ENCODE measurements at regions not wholly inside any gene's neighbourhood (a gene's known extent, or its start where the extent isn't known, plus 50 kb on each side); places are given as distances from the start of the nearest gene placed in this dataset.

GRCh38 chr12:124465473-124465872, 101.9 kb downstream of the NCOR2 start:
- no peak overlapping the region for H3T11ph ChIP-seq (ENCODE audit: low read length)
- H4K20me1 ChIP-seq (ENCODE audit: control insufficient read depth, insufficient read depth, insufficient read length): peaks cover 2% of the 10 kb centered on the region
- Mint-ChIP-seq H3K4me1 (peaks cover 15 to 25% of the 10 kb centered on the region in 2 experiments), H3K27ac (no peak overlapping the region), H3K9me3 (peaks cover 4 to 14% of the 10 kb centered on the region in 2 experiments; a peak in 4 of 5 replicates), H3K4me3 (no peak overlapping the region), H3K27me3 (ENCODE audit: low read depth) (no peaks in the 10 kb centered on the region; the same call in 1 of the 2 replicates), H3K36me3 (ENCODE audit: insufficient read depth in 1 of 3, low read depth in 3 of 3) (peaks cover 52 to 80% (median 68%) of the 10 kb centered on the region in 3 experiments)
- no peak overlapping the region for H4K5ac ChIP-seq (ENCODE audit: insufficient read length, low read depth, low read length)
- no peak overlapping the region for H2BK12ac ChIP-seq (ENCODE audit: insufficient read length, low read depth, low read length)
- DNase-seq: no peak
- no peak overlapping the region for H3K56ac ChIP-seq (ENCODE audit: insufficient read length, low read depth, low read length)
- no peak overlapping the region for H3K4me2 ChIP-seq (ENCODE audit: insufficient read depth, insufficient read length, low read length)
- no peaks in the 10 kb centered on the region for H3K23me2 ChIP-seq (ENCODE audit: insufficient read length, low read depth, low read length, poor library complexity, severe bottlenecking)
- no peak overlapping the region for H2AFZ ChIP-seq (ENCODE audit: low read length)
- peaks cover 3% of the 10 kb centered on the region for H3K79me1 ChIP-seq (ENCODE audit: insufficient read depth, low read depth, low read length, poor library complexity, severe bottlenecking)
- H3K9me3 ChIP-seq (ENCODE audit: control insufficient read depth, low read depth, low read length): no peaks in the 10 kb centered on the region
- H3K4ac ChIP-seq (ENCODE audit: low read depth, low read length): no peak overlapping the region
- H2BK20ac ChIP-seq (ENCODE audit: low read depth, low read length, poor library complexity, severe bottlenecking): no peak overlapping the region
- H3K4me1 ChIP-seq (ENCODE audit: insufficient read depth, low read length): no peaks in the 10 kb centered on the region
- H3K9ac ChIP-seq (ENCODE audit: extremely low read depth, insufficient read length, low read length): no peak overlapping the region
- no peak overlapping the region for H2BK15ac ChIP-seq (ENCODE audit: low read depth, low read length)
- no peak overlapping the region for H3K14ac ChIP-seq (ENCODE audit: insufficient read depth, low read length)
- no peak overlapping the region for H4K8ac ChIP-seq (replicated peaks; ENCODE audit: insufficient read length, low read depth, low read length)
- H3K23ac ChIP-seq (ENCODE audit: insufficient read length, low read depth, low read length): no peak overlapping the region
- no peak overlapping the region for H2BK5ac ChIP-seq (ENCODE audit: insufficient read length, low read length)
- no peak overlapping the region for H2BK120ac ChIP-seq (ENCODE audit: low read depth, low read length, poor library complexity, severe bottlenecking)
- no peak for TF ChIP-seq CTCF (conservative IDR thresholded peaks at IDR 0.05)
- peaks cover 4% of the 10 kb centered on the region; the same call in 1 of the 2 replicates for H3K79me2 ChIP-seq (ENCODE audit: insufficient read depth, low read length)
- no peaks in the 10 kb centered on the region for H3K27me3 ChIP-seq (ENCODE audit: insufficient read depth, low read length)
- WGBS (ENCODE audit: extremely low coverage, insufficient read length, low lambda C conversion rate): no CpG with 5 or more reads among the region's 1 CpG
- H3K18ac ChIP-seq (ENCODE audit: insufficient read length, low read depth, low read length): no peak overlapping the region
- no peak overlapping the region for H3K27ac ChIP-seq (ENCODE audit: insufficient read length, low read depth, low read length)
- no peak overlapping the region for H2AK5ac ChIP-seq (ENCODE audit: insufficient read length, low read length)
- H4K91ac ChIP-seq (ENCODE audit: insufficient read length, low read depth, low read length): no peak overlapping the region

Data from H9 (cell line).